HCT116 (cell line): ENCODE measurements at regions not wholly inside any gene's neighbourhood (a gene's known extent, or its start where the extent isn't known, plus 50 kb on each side); places are given as distances from the start of the nearest gene placed in this dataset.

Source experiments
- ATAC-seq: fragments of 200-7000 bp; cut with Tn5 transposase; 2 replicates; pipeline ENCODE4 v1.9.1; 2020; ENCODE audit warnings: mild to moderate bottlenecking, moderate library complexity
- BruUV-seq: library from RNA; stranded (reverse); fragments of 400-500 nt; replicated peaks from 2 replicates; lab custom pipeline; 2021; lab: Mats Ljungman, UMichigan
- CTCF ChIA-PET: fragments of 300-600 bp; sonication (Branson Sonifier 250); formaldehyde crosslinking; loops from one replicate; lab custom pipeline; 2021; ENCODE audit warnings: antibody characterized with exemption; lab: Charles Lee
- POLR2A ChIA-PET: fragments of 300-600, 350-600 bp; sonication (Branson Sonifier 250); formaldehyde crosslinking; loops from one replicate; lab custom pipeline; 2021; ENCODE audit warnings: antibody characterized with exemption; lab: Charles Lee
- RAD21 ChIA-PET, 2 experiments: fragments of 300-600 bp; sonication (Branson Sonifier 250); formaldehyde crosslinking; loops; one replicate each; lab custom pipeline; 2023; ENCODE audit warnings: low total read pairs in 2 of 2; ENCODE audit not compliant: uncharacterized antibody in 2 of 2, unreplicated experiment in 2 of 2, low non-redundant PET in 1 of 2; lab: Charles Lee
- DNase-seq: peaks from one replicate; pipeline ENCODE4 v3.0.0-alpha.2; 2010; ENCODE audit warnings: low read depth, low spot score
- H2AFZ ChIP-seq: fragments of 200-600 bp; shearing (Covaris generic), sonication (generic); 2 replicates; pipeline ENCODE4 v1.6.1; 2017; ENCODE audit warnings: low read depth, mixed run types, mixed read lengths, antibody characterized with exemption, low read length; ENCODE audit not compliant: poor library complexity, severe bottlenecking
- H3K27ac ChIP-seq: 2 replicates; pipeline ENCODE4 v1.5.1; 2012; ENCODE audit warnings: low read depth, low read length
- H3K27me3 ChIP-seq: fragments of 200-600 bp; sonication (generic); 2 replicates; pipeline ENCODE4 v1.6.1; 2016; ENCODE audit warnings: mixed run types, low read length, mixed read lengths; ENCODE audit not compliant: insufficient read depth
- H3K36me3 ChIP-seq, 2 experiments: fragments of 200-500 bp in 1 of 2; fragments of 200-600 bp in 1 of 2; sonication (Bioruptor generic) in 1 of 2; sonication (generic) in 1 of 2; 2 replicates each; pipeline versions ENCODE4 v1.5.1 to v1.6.1; 2014 to 2016; ENCODE audit warnings: low read length in 2 of 2, inconsistent platforms in 1 of 2, mixed read lengths in 1 of 2, mixed run types in 1 of 2; ENCODE audit not compliant: insufficient read depth in 2 of 2, control insufficient read depth in 1 of 2
- H3K4me1 ChIP-seq, 2 experiments: fragments of 200-600 bp in 1 of 2; sonication (generic) in 1 of 2; 2 replicates each; pipeline versions ENCODE4 v1.5.1 to v1.6.1; 2012 to 2017; ENCODE audit warnings: low read length in 2 of 2, inconsistent platforms in 1 of 2, mild to moderate bottlenecking in 1 of 2, mixed read lengths in 1 of 2, mixed run types in 1 of 2, moderate library complexity in 1 of 2; ENCODE audit not compliant: insufficient read depth in 2 of 2, control insufficient read depth in 1 of 2
- H3K4me2 ChIP-seq: fragments of 200-600 bp; sonication (generic); 2 replicates; pipeline ENCODE4 v1.6.1; 2017; ENCODE audit warnings: mixed run types, low read length, mixed read lengths
- H3K4me3 ChIP-seq, 2 experiments: fragments of 200-600 bp in 1 of 2; sonication (generic) in 1 of 2; replicated peaks in 1 of 2; 2 replicates each; pipeline ENCODE4 v1.5.1; 2011 to 2016; ENCODE audit warnings: low read length in 2 of 2, control low read depth in 1 of 2, low read depth in 1 of 2, mild to moderate bottlenecking in 1 of 2, mixed read lengths in 1 of 2, mixed run types in 1 of 2
- H3K79me2 ChIP-seq: fragments of 200-600 bp; sonication (generic); 2 replicates; pipeline ENCODE4 v1.6.1; 2017; ENCODE audit warnings: mild to moderate bottlenecking, mixed run types, low read length, moderate library complexity, mixed read lengths; ENCODE audit not compliant: insufficient read depth
- H3K9ac ChIP-seq: fragments of 200-600 bp; sonication (generic); 2 replicates; pipeline ENCODE4 v1.6.1; 2016; ENCODE audit warnings: low read length, mixed read lengths
- H3K9me2 ChIP-seq: fragments of 200-600 bp; sonication (generic), shearing (Covaris generic); 2 replicates; pipeline ENCODE4 v1.6.1; 2017; ENCODE audit warnings: mixed run types, mild to moderate bottlenecking, moderate library complexity; ENCODE audit not compliant: insufficient read depth
- H3K9me3 ChIP-seq, 2 experiments: fragments of 200-500 bp in 1 of 2; fragments of 200-600 bp in 1 of 2; sonication (Bioruptor generic) in 1 of 2; sonication (generic) in 1 of 2; 2 replicates each; pipeline ENCODE4 v1.6.1; 2014 to 2017; ENCODE audit warnings: low read length in 2 of 2, mixed read lengths in 2 of 2, inconsistent platforms in 1 of 2, low read depth in 1 of 2, mild to moderate bottlenecking in 1 of 2, mixed run types in 1 of 2, moderate library complexity in 1 of 2; ENCODE audit not compliant: control insufficient read depth in 1 of 2, insufficient read depth in 1 of 2
- H4K20me1 ChIP-seq: fragments of 200-600 bp; sonication (generic), shearing (Covaris generic); 2 replicates; pipeline ENCODE4 v1.6.1; 2017; ENCODE audit warnings: mixed run types, mild to moderate bottlenecking, moderate library complexity; ENCODE audit not compliant: insufficient read depth
- CBX3 ChIP-seq: IDR thresholded peaks from 2 replicates; pipeline ENCODE4 v1.6.1; 2012; ENCODE audit warnings: low read depth
- CEBPB ChIP-seq: IDR thresholded peaks from 2 replicates; pipeline ENCODE4 v1.6.1; 2012; ENCODE audit warnings: low read depth
- CTCF ChIP-seq, 3 experiments: fragments of 200-600 bp in 1 of 3; sonication (generic) in 1 of 3; IDR thresholded peaks in 2 of 3; conservative IDR thresholded peaks in 1 of 3; 2 replicates each; pipeline ENCODE4 v1.5.1; 2012 to 2017; ENCODE audit warnings: low read depth in 2 of 3, low read length in 2 of 3, antibody characterized with exemption in 1 of 3, borderline replicate concordance in 1 of 3, control low read depth in 1 of 3, mild to moderate bottlenecking in 1 of 3, mixed read lengths in 1 of 3, mixed run types in 1 of 3, moderate library complexity in 1 of 3; ENCODE audit not compliant: insufficient read depth in 1 of 3
- ELF1 ChIP-seq: IDR thresholded peaks from 2 replicates; pipeline ENCODE4 v1.6.1; 2012; ENCODE audit warnings: low read depth, borderline replicate concordance
- POLR2A ChIP-seq: IDR thresholded peaks from 2 replicates; pipeline ENCODE4 v1.7.0; 2011; ENCODE audit warnings: borderline replicate concordance; ENCODE audit not compliant: insufficient read depth, insufficient read length; ENCODE audit errors: extremely low read depth
- REST ChIP-seq: IDR thresholded peaks from 2 replicates; pipeline ENCODE4 v1.6.1; 2012; ENCODE audit warnings: low read depth
- SIN3A ChIP-seq: IDR thresholded peaks from 2 replicates; pipeline ENCODE4 v1.6.1; 2012; ENCODE audit warnings: low read depth
- SP1 ChIP-seq: IDR thresholded peaks from 2 replicates; pipeline ENCODE4 v1.6.1; 2012; ENCODE audit warnings: low read depth
- intact Hi-C: fragments of 100-400 bp; cut with micrococcal nuclease; formaldehyde crosslinking; loops from 2 replicates; pipeline ENCODE4 v1.10.0; 2022

GRCh38 chr15:25613134-25613533, 174.3 kb upstream of the UBE3A start:
- TF ChIP-seq CTCF (IDR thresholded peaks at IDR 0.05 in 2 of 3, conservative IDR thresholded peaks at IDR 0.05 in 1 of 3; ENCODE audit: borderline replicate concordance in 1 of 3, insufficient read depth in 1 of 3, low read depth in 2 of 3, low read length in 2 of 3) (no peak), POLR2A (no peak), ELF1 (no peak), REST (no peak), SIN3A (no peak), SP1 (no peak), CBX3 (no peak), CEBPB (no peak)
- no peaks in the 10 kb centered on the region for H3K36me3 ChIP-seq
- ChIA-PET POLR2A (no interaction called here), RAD21 (no interaction called here), CTCF (no interaction called here)
- H3K9me2 ChIP-seq = no peaks in the 10 kb centered on the region
- H3K4me3 ChIP-seq = no peak overlapping the region
- H3K79me2 ChIP-seq = no peaks in the 10 kb centered on the region
- peaks cover 16 to 21% of the 10 kb centered on the region in 2 experiments; a peak in 2 of 4 replicates for H3K9me3 ChIP-seq
- no peak for ATAC-seq
- H2AFZ ChIP-seq = no peak overlapping the region
- H3K4me2 ChIP-seq = no peak overlapping the region
- no peak overlapping the region for H3K27ac ChIP-seq
- H3K9ac ChIP-seq = no peak overlapping the region
- H3K27me3 ChIP-seq = no peaks in the 10 kb centered on the region
- intact Hi-C loops = no loop called here
- no peak for DNase-seq
- no peaks in the 10 kb centered on the region for H4K20me1 ChIP-seq
- no TSS peak for BruUV-seq
- no peaks in the 10 kb centered on the region for H3K4me1 ChIP-seq
